DMS 273 (cell line): ENCODE measurements at regions not wholly inside any gene's neighbourhood (a gene's known extent, or its start where the extent isn't known, plus 50 kb on each side); places are given as distances from the start of the nearest gene placed in this dataset.
"Not testable (repeated sequence)": the region's sequence is repeated elsewhere in the genome, so short reads cannot be mapped to it uniquely, and the experiment has no call there.

Source experiments
- DNase-seq: peaks from one replicate; lab custom pipeline; 2025; ENCODE audit not compliant: unreplicated experiment; lab: John Stamatoyannopoulos, UW

GRCh38 chr2:35962585-35963146 lies 392.9 kb upstream of the CRIM1 start:
- DNase-seq: no peak

GRCh38 chr2:35960596-35960995 lies 395.0 kb upstream of the CRIM1 start:
- DNase-seq: no peak

- not testable (repeated sequence) for DNase-seq
Measured at GRCh38 chr2:35957053-35957452, 398.5 kb upstream of the CRIM1 start.

GRCh38 chr2:35946478-35946877 lies 409.1 kb upstream of the CRIM1 start:
- DNase-seq: no peak

GRCh38 chr2:35938838-35939237 lies 416.7 kb upstream of the CRIM1 start:
- no peak for DNase-seq

DNA sequence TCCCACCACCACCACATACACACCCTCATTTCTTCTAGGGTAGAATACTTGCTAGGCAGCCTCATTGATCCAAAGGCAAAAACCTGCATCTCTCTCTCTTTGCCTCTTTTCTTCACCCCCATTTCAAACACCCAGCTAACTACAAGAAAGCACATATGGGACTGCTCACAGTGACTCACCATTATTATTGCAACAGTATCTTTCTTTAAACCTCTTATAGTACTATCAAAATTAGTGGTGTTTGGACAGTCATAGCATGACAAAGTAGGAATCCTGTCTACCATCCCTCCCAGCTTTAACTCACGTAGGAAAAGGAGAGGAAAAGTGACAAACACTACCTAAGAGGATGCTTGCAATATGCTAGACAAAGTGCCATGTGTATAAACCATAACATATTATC lies 422.5 kb upstream of the CRIM1 start:
- no peak for DNase-seq

GRCh38 chr2:35932276-35932963 lies 423.2 kb upstream of the CRIM1 start:
- no peak for DNase-seq

- no peak for DNase-seq
Measured at GRCh38 chr2:35931626-35932025, 424.0 kb upstream of the CRIM1 start.

- DNase-seq: no peak
Measured at GRCh38 chr2:35931115-35931514, 424.5 kb upstream of the CRIM1 start.

- no peak for DNase-seq
Measured at GRCh38 chr2:35929551-35929950, 426.0 kb upstream of the CRIM1 start.

GRCh38 chr2:35920061-35920460 lies 435.5 kb upstream of the CRIM1 start:
- no peak for DNase-seq

DNA sequence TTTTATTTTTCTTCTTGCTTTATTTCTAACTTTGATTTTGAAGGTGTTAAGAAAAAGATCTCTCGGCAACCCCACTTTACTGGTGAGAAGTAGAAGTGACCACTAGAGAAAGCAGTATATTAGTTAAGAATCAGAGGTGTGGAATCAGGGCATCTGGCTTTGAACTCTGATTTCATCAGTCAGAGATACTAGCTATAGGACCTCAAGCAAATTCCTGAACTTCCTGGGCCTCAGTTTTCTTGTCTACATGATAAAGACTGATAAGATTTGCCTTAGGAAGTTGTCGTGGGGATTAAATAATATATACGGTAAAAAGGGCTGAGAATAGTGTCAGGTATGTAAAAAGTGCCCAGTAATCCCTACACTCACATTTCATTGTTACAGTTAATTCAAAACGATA lies 440.3 kb upstream of the CRIM1 start:
- DNase-seq: no peak

DNA sequence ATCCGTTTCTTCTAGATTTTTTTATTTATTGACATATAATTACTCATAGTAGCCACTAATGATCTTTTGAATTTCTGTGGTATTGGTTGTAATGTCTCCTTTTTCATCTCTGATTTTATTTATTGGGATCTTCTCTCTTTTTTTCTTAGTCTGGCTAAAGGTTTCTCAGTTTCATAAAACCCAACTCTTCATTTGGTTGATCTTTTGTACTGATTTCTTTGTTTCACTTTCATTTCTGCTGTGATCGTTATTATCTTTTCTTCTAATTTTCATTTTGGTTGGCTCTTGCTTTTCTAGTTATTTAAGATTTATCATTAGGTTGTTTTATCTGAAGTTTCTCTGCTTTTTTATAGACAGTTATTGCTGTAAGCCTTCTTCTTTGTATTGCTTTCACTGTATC lies 463.6 kb upstream of the CRIM1 start:
- no peak for DNase-seq

GRCh38 chr2:35891528-35891927 lies 464.1 kb upstream of the CRIM1 start:
- no peak for DNase-seq

DNA sequence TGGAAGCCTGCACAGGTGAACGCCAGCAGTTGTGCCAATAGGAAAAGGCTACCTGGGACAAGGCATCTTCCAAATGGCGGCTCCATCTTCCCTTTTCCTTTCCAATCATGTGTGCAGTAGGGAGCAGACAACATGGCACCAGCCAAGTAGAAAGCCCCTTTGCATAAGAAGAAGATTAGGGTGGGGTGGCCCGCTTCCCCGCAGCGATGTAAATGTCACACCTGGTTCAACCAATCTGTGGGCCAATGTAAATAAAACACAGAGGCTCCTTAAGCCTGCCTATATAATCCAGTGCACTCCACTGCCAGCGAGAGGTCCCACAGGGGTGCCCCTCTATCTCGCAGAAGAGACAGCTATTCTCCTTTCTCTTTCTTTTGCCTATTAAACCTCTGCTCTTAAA lies 468.4 kb upstream of the CRIM1 start:
- DNase-seq: no peak

DNA sequence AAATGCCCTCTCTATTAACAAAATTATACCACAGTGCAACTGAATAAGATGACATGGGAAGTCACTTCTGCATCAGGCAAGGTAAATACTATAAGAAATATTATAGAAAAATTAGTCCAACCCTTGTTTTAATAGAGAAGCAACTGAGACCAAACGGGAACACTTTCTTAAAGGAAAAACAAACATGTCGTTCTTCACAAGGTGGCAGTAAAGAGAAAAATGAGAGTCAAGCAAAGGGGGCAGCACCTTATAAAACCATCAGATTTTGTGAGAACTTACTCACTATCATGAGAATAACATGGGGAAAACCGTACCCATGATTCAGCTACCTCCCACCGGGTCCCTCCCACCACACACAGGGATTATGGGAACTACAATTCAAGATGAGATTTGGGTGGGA lies 481.7 kb upstream of the CRIM1 start:
- DNase-seq: no peak

DNA sequence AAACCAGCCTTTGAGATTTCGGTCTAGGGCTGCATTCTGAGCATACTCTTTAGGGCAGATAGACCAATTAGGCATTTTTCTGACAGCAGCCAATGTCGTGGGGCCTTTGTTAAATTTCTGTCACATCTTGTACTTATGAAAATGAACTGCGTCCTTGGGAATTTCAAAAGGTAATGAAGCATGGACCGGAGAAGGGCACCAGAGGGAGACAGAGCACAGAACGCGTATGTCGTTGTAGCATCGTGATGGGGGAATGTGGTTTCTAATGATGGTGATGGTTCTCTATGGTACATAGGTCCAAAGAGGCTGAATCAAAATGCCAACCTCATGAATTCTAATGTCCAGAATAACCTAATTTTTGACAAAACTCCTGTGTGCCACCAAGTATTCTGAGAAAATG lies 483.9 kb upstream of the CRIM1 start:
- DNase-seq: no peak

DNA sequence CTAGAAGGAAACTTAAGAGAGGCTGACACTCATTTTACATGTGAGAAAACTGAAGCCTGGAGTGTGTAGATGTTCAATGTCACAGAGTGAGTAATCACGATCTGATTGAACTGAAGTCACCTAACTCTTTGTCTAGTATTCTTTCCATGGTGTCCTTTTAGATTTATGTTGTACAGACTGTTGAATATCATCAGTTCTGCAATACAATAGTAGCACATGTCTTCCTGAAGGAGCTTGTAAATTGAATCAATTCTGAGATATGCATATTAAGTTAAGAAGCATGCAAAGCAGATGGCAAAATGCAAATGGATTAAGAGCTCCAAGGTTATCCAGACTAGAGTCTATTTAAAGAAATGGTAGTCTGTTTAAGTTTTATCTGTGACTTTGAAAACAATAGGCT lies 484.9 kb upstream of the CRIM1 start:
- no peak for DNase-seq

GRCh38 chr2:35864141-35864540 lies 491.4 kb upstream of the CRIM1 start:
- no peak for DNase-seq

GRCh38 chr2:35858216-35858615 lies 497.4 kb upstream of the CRIM1 start:
- DNase-seq: no peak

- DNase-seq: no peak
Measured at GRCh38 chr2:35857498-35857897, 498.1 kb upstream of the CRIM1 start.

GRCh38 chr2:35831385-35831784 lies 524.2 kb upstream of the CRIM1 start:
- DNase-seq: no peak

DNA sequence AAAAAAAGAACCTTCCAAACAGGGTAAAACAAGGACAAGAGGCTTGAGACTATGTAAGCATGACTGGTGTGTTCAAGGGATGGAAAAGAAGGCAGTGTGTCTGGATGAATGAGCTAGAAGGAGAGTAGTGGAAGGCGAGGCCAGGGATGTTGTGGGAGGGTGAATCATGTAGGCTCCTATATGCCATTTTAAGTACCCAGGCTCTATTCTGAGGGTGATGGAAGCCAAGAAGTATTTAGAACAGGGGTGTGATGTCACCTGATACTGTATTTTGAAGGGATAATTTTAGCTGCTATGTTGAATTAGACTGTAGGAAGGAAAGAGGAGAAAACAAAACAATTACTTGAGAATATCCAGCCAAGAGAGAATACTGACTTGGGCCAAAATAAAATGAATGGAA lies 524.7 kb upstream of the CRIM1 start:
- no peak for DNase-seq
